HG03139 (cell line): ENCODE measurements at regions not wholly inside any gene's neighbourhood (a gene's known extent, or its start where the extent isn't known, plus 50 kb on each side); places are given as distances from the start of the nearest gene placed in this dataset.
A peak's percentile ranks its signal among the peaks of the same experiment; 100 is the strongest.

Experiments used
- ATAC-seq: cut with Tn5 transposase; IDR thresholded peaks from one replicate; pipeline ENCODE4 v1.9.1; 2021; ENCODE audit not compliant: unreplicated experiment

DNA sequence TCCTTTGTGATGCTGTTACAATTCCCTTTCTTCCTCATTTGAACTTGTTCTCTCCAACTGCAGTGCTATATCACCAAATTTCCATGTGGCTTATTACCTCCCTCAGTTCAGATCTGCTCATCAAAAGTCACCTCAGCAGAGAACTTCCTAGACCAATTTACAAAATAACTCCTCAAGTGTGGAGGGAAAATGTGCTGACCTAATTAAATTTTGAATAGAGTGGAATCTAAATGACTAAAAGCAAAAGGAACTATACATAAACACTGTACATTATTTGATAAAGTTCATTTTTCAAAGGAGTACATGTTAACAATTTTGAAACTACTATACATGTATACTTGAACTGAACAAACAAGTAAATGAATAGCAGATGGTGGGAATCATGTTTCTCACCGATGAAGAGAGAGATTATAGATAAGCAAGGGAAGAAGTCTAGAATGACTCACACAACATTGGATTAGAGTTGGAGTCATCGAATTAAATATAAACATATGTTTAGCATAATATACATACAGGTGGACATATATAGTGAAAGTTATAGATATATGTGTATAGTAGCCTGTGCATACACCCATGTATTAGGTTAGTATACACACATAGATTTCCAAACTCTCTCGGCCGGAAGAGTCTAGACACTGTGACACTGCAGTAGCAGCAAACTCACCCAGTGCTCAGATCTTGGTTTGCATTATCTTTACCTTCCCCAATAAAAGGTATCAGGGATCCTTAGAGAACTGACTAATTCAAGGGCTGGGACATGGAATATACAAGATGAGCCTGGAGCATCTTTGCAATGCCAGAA is 318.7 kb downstream of the PCDH18 start:
- no peak for ATAC-seq

DNA sequence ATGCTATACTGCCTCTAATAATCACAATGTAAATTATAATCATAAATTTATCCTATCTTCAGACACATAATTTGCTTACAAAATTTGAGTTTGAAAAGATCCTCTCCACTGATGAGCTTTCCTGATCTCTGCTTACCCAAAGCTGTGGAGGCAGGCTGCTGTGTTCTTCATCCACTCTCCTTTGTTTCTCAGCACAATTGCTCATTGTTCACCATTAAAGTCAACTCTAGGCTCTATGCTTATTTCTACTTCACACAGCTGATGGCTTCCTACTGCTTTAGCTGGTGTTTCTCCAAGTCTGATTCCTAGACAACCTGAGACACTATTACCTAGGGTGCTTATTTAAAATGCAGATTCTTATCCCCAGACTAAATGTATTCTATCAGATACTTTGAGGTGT is 319.7 kb downstream of the PCDH18 start:
- no peak for ATAC-seq

GRCh38 chr4:137209240-137209639 is 323.1 kb downstream of the PCDH18 start:
- no peak for ATAC-seq

DNA sequence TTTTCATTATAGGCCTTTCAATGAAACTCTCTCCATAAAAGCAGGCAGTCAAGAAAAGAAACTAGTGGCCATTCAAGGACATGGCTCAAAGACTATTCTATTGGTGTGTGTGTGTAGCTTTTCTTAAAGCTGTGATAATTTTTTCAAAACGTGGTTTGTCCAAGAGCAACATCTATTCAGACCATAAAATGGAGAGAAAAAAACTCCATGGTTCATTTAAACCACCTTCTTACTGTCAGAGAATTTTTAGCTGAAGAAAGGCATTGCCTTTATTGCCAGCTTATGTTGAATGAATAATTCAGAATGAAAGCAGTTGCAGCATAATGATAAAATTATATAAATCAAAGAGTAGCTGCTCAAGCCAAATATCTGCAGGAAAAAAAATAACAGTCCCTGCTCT is 325.5 kb downstream of the PCDH18 start:
- no peak for ATAC-seq

DNA sequence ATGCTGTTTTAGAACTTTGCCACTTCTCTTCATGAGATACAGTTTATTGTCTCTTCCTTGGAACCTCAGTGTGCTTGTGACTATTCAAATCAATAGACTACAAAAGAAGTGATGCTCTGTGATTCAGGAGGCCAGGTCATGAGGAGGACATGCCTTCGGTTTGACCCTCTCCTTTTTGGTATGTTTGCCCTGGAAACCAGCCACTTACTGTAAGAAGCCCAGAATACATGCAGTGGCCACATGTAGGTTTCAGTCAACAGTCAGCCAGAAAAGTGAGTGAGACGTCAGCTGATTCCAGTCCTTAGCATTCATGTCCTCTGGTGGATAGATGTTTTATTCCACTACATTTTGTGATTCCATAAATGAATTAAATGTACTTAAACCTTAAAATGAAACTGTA is 328.7 kb downstream of the PCDH18 start:
- ATAC-seq = no peak

DNA sequence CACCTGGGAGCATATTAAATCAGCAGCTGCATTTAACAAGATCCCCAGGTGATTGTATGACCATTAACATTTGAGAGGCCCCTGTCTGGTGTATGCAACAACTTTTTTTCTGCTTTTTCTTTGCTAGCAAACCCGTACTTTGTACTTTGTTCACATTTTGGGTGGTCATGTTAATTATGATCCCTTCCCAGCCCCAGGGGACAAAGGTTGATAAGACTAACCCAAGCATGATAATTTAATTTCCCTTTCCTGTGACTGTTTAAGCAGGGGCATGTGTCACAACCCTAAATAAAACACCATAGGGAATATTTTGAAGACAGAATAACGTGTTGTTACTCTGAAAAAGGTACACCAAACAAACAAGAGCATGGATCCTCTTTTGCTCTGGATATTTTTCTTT is 332.0 kb downstream of the PCDH18 start:
- no peak for ATAC-seq

- ATAC-seq = no peak
These were observed 333.5 kb downstream of the PCDH18 start for GRCh38 chr4:137198791-137199190.

- no peak for ATAC-seq
These were observed 337.6 kb downstream of the PCDH18 start for GRCh38 chr4:137194670-137195069.

DNA sequence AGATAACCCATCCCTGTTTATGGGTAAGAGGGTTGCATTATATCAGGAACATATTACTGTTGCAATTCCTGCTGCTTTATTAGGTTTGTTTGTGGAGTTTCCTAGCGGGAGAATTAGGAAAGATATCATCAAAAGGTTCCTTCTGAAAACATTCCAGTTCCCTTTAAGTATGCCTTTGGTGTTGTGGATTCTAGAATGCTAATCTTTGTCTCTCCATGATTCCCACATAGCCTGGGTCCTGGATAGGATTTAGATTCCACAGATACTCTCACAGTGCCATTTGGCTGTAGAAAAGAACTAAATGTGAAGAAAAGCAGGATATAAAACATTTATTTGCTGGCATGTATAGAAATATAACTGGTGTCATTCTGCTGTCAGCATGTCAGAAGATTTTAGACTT is 338.7 kb downstream of the PCDH18 start:
- ATAC-seq = no peak

DNA sequence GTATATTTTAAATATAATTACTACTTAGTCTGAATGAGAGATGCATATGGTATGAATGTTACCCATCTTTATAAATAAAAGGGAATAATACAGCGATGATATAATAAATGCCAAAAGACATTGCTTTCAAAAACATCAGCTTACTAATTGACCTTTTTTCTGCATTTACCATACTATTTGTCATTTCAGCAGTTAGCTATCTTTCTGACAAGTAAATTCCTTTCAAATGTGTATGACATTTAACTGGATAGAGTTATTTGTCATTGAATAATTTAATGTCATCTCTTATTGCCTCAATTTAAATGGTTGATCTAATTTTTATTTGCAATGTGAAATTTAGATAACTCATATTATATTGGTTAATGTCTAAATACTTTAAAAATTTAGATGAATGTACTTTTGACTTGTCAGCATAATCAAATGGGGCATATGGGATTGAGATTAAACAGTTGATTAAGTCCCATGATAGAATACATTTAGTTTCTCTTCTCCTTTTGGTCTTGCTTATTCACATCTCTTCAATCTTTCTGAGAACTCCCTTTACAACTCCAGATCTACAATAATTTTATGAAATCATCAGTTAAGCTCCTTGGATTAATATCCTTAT is 350.9 kb downstream of the PCDH18 start:
- ATAC-seq = no peak

GRCh38 chr4:137180349-137180748 is 351.9 kb downstream of the PCDH18 start:
- no peak for ATAC-seq

DNA sequence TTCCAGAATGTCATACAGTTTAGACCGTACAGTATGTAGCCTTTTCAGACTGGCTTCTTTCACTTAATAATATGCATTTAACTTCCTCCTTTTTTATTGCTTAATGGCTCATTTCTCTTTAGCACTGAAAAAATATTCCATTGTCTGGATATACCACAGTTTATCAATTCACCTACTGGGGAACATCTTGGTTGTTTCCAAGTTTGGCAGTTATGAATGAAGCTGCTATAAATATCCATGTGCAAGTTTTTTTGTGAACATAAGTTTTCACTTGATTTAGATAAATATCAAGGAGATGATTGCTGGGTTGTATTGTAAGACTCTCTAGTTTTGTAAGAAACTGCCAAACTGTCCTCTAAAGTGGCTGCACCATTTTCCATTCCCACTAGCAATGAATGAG is 375.5 kb downstream of the PCDH18 start:
- ATAC-seq = no peak

DNA sequence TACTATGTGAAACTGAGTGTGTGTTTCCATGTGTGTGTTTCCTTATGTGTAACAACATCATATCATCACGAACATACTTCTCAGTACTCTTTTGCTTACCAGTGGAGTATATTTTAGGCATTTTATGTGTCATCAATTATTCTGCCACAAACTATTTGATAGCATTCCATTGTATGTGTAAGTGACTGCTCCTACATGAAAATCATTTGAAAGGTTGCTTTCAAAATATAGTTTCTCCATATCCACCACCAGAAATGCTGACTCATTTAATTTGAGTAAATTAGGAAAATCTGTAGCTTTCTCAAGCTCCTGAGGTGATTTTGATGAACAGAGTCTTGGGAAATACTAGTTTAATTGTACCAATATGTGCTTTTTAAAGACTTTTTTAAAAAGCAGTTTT is 376.2 kb downstream of the PCDH18 start:
- ATAC-seq = no peak

GRCh38 chr4:137131201-137131600 is 401.1 kb downstream of the PCDH18 start:
- ATAC-seq = no peak

DNA sequence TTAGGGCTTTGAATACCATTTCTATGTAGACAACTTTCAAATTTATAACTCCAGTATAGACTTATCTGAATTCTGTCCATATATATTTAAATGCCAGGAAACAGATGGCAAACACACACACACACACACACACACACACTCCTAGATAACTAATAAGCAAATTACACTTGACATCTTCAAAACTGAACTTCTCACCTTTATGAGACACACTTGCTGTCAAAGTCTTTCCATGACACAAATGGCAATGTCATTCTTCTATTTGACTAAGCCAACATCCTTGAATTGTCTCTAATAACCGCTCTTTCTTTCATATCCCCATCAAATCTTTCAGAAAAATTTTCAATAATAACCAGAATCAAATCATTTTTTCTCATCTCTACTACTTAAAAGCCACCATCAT is 402.4 kb downstream of the PCDH18 start:
- no peak for ATAC-seq

DNA sequence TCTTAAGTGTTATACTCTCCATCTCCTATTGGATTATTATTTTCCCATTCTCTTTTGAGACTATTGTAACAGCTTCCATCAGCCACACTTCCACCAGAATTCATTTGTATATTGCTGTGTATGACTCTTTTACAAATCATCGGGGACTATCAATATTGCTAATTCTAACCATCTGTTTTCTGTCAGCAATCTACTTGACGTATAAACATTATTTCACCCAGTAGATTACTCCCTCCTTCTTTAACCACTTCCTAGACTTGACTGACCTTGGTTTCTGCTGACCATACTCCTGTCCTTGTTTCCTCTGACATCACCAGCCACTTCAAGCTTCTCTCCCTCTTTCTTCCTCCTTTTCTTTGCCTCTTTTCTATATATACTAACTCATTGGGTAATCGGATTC is 402.9 kb downstream of the PCDH18 start:
- no peak for ATAC-seq

- no peak for ATAC-seq
These were observed 407.3 kb downstream of the PCDH18 start for GRCh38 chr4:137125011-137125410.

GRCh38 chr4:137124278-137124932 is 407.9 kb downstream of the PCDH18 start:
- ATAC-seq = peak; percentile 86

DNA sequence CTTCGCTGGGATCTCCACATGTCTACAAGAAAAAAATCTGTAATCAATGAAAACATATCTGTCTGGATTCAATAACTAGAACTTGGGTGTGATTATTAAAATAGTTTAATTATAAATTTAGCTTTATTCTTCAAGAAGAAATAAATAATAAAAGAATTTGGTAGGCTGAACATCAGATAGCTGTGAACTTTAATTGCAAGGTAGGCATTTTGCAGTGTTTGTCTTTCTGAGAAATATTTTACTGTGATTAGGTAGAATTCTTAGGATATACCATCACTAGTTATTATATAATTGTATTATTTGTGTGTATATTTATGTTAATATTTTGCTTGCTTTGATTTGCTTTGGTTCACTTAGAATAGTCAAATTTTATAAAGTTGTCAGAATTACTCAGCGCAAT is 409.4 kb downstream of the PCDH18 start:
- no peak for ATAC-seq

DNA sequence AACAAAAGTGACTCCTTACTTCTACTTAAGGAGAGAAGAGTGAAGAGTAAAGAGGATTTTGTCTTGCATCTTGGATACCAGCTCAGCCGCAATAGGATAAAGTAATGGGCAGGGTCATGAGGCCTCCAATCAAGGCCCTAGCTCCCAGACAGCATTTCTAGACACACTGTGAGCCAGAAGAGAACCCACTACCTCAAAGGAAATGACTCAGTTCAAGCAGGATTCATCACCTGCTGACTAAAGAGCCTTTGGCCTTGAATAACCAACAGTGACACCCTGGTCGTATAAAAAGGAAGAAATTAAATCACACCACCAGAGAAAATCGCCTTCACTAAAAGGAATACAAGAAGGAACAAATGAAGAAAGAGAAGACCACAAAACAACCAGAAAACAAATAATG is 416.1 kb downstream of the PCDH18 start:
- ATAC-seq = no peak

- ATAC-seq = no peak
These were observed 425.6 kb downstream of the PCDH18 start for GRCh38 chr4:137106733-137107132.

DNA sequence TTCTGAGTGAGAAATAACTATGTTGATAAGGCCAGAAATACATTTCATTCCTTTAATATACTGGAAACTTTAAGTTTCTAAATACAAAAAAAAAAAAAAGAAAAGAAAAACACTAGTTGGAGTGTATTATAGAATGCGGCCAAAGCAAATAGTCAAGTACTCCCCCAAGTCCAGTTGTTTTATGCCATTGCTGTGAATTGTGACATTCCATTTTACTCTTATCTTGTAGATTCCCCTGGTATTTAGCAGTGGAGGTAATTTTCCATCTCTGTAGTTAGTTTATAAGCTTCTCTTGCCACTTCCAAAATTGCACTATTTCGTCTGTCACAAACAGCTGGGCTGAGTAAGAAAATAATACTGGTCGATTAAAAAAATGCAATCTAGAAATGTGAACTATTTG is 426.0 kb downstream of the PCDH18 start:
- ATAC-seq = no peak
